ENCODE measurements at regions not wholly inside any gene's neighbourhood (a gene's known extent, or its start where the extent isn't known, plus 50 kb on each side); places are given as distances from the start of the nearest gene placed in this dataset.

GRCh38 chr9:107609547-107609946 is 120.0 kb upstream of the KLF4 start:
- TF ChIP-seq CTCF (IDR thresholded peaks at IDR 0.05; ENCODE audit: low read depth, low read length), result no peak
- TF ChIP-seq MAX (IDR thresholded peaks at IDR 0.05; ENCODE audit: low read depth, low read length), result no peak
- no peak for TF ChIP-seq POLR2A (IDR thresholded peaks at IDR 0.05; ENCODE audit: extremely low read depth, insufficient read length)
- no peak for TF ChIP-seq MYC (IDR thresholded peaks at IDR 0.05; ENCODE audit: low read depth, low read length)
